ENCODE measurements at regions not wholly inside any gene's neighbourhood (a gene's known extent, or its start where the extent isn't known, plus 50 kb on each side); places are given as distances from the start of the nearest gene placed in this dataset.

GRCh38 chr5:4337519-4337918, 741.9 kb downstream of the IRX1 start:
- DNase-seq (ENCODE audit: low spot score), result no peak
- TF ChIP-seq CTCF (IDR thresholded peaks at IDR 0.05; ENCODE audit: extremely low read depth, missing control alignments), result no peak

GRCh38 chr5:4339949-4340348, 744.3 kb downstream of the IRX1 start:
- no peak for DNase-seq (ENCODE audit: low spot score)
- TF ChIP-seq CTCF (IDR thresholded peaks at IDR 0.05; ENCODE audit: extremely low read depth, missing control alignments), result no peak

- no peak for DNase-seq (ENCODE audit: low spot score)
- no peak for TF ChIP-seq CTCF (IDR thresholded peaks at IDR 0.05; ENCODE audit: extremely low read depth, missing control alignments)
These were observed 750.2 kb downstream of the IRX1 start for GRCh38 chr5:4345850-4346249.

- no peak for DNase-seq (ENCODE audit: low spot score)
- no peak for TF ChIP-seq CTCF (IDR thresholded peaks at IDR 0.05; ENCODE audit: extremely low read depth, missing control alignments)
These were observed 752.8 kb downstream of the IRX1 start for GRCh38 chr5:4348423-4348822.

GRCh38 chr5:4348919-4349318, 753.3 kb downstream of the IRX1 start:
- no peak for DNase-seq (ENCODE audit: low spot score)
- TF ChIP-seq CTCF (IDR thresholded peaks at IDR 0.05; ENCODE audit: extremely low read depth, missing control alignments), result no peak

- DNase-seq (ENCODE audit: low spot score), result no peak
- no peak for TF ChIP-seq CTCF (IDR thresholded peaks at IDR 0.05; ENCODE audit: extremely low read depth, missing control alignments)
These were observed 760.6 kb downstream of the IRX1 start for GRCh38 chr5:4356201-4356600.

GRCh38 chr5:4359847-4360246, 764.2 kb downstream of the IRX1 start:
- DNase-seq (ENCODE audit: low spot score), result no peak
- TF ChIP-seq CTCF (IDR thresholded peaks at IDR 0.05; ENCODE audit: extremely low read depth, missing control alignments), result no peak

All from GM20000 (cell line).